ENCODE measurements at regions not wholly inside any gene's neighbourhood (a gene's known extent, or its start where the extent isn't known, plus 50 kb on each side); places are given as distances from the start of the nearest gene placed in this dataset.

DNA sequence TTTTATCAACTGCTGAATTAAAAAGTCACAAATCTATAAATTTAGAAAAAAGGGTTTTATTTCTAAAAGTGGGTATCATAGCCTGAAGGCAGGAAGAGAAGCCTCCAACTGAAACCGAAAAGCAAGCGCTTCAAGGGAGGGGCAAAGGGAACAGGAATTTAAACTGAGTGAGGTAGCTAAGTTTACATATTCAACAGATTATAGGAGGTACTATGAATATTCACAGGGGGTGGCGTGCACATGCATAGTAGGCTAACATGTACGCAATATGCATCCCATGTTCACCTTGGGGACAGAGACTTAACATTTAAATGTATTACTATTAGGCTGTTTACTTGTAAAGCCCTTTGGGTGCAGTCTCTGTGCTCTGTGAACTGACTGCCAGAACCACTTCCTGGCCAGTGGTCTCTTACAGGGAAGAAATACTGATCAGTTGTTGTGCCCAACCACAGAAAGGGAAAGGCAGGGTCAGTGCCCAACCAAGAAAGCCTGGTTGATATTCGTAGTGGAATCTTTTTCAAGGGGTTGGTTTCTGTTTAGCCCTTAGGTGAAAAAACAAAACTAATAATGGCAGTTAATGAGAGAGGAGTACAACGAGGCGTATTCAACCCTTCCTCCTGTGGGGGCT lies 168.7 kb upstream of the GALNTL6 start:
- H3K4me1 Mint-ChIP-seq: peaks cover 2% of the 10 kb centered on the region
- 87 to 92% methylated on average over 4 to 7 of the region's 7 CpGs for WGBS, 2 experiments (ENCODE audit: insufficient coverage in 1 of 2, insufficient read length in 1 of 2)
- H3K27me3 ChIP-seq (ENCODE audit: control insufficient read depth, insufficient read depth, low read length, poor library complexity, severe bottlenecking): no peaks in the 10 kb centered on the region
- H3K36me3 ChIP-seq (ENCODE audit: control insufficient read depth, insufficient read depth, low read length): no peaks in the 10 kb centered on the region
- H3K4me3 Mint-ChIP-seq: no peak overlapping the region
- H3K27ac ChIP-seq (ENCODE audit: low read depth, low read length): no peak overlapping the region
- H3K27ac Mint-ChIP-seq: no peak overlapping the region
- no peaks in the 10 kb centered on the region for H3K9me3 Mint-ChIP-seq
- TF ChIP-seq, protein P1, sequence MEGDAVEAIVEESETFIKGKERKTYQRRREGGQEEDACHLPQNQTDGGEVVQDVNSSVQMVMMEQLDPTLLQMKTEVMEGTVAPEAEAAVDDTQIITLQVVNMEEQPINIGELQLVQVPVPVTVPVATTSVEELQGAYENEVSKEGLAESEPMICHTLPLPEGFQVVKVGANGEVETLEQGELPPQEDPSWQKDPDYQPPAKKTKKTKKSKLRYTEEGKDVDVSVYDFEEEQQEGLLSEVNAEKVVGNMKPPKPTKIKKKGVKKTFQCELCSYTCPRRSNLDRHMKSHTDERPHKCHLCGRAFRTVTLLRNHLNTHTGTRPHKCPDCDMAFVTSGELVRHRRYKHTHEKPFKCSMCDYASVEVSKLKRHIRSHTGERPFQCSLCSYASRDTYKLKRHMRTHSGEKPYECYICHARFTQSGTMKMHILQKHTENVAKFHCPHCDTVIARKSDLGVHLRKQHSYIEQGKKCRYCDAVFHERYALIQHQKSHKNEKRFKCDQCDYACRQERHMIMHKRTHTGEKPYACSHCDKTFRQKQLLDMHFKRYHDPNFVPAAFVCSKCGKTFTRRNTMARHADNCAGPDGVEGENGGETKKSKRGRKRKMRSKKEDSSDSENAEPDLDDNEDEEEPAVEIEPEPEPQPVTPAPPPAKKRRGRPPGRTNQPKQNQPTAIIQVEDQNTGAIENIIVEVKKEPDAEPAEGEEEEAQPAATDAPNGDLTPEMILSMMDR (conservative IDR thresholded peaks at IDR 0.05): no peak
- H3K9ac ChIP-seq (ENCODE audit: extremely low read depth, low read length, poor library complexity, severe bottlenecking): no peak overlapping the region
- no peaks in the 10 kb centered on the region for H3K36me3 Mint-ChIP-seq (ENCODE audit: low read depth)
- H3K9me3 ChIP-seq (ENCODE audit: control insufficient read depth, low read length): no peaks in the 10 kb centered on the region
- no peak overlapping the region for H3K4me3 ChIP-seq (ENCODE audit: low read length)
- H3K27me3 Mint-ChIP-seq (ENCODE audit: insufficient read depth): no peaks in the 10 kb centered on the region
- H3K4me1 ChIP-seq (ENCODE audit: control insufficient read depth, insufficient read depth, low read length): no peaks in the 10 kb centered on the region
- no peak for DNase-seq

- H3K27ac ChIP-seq (ENCODE audit: low read depth, low read length): no peak overlapping the region
- no peaks in the 10 kb centered on the region for H3K4me1 ChIP-seq (ENCODE audit: control insufficient read depth, insufficient read depth, low read length)
- no peaks in the 10 kb centered on the region for H3K27me3 Mint-ChIP-seq (ENCODE audit: insufficient read depth)
- no peaks in the 10 kb centered on the region for H3K36me3 ChIP-seq (ENCODE audit: control insufficient read depth, insufficient read depth, low read length)
- no peak overlapping the region for H3K27ac Mint-ChIP-seq
- TF ChIP-seq, protein P1 (conservative IDR thresholded peaks at IDR 0.05): no peak
- H3K4me3 Mint-ChIP-seq: no peak overlapping the region
- DNase-seq: no peak
- 88 to 95% methylated on average over 4 to 5 of the region's 5 CpGs for WGBS, 2 experiments (ENCODE audit: insufficient coverage in 1 of 2, insufficient read length in 1 of 2)
- no peaks in the 10 kb centered on the region for H3K27me3 ChIP-seq (ENCODE audit: control insufficient read depth, insufficient read depth, low read length, poor library complexity, severe bottlenecking)
- H3K9me3 ChIP-seq (ENCODE audit: control insufficient read depth, low read length): no peaks in the 10 kb centered on the region
- H3K4me1 Mint-ChIP-seq: peaks cover 2% of the 10 kb centered on the region
- no peaks in the 10 kb centered on the region for H3K9me3 Mint-ChIP-seq
- no peak overlapping the region for H3K4me3 ChIP-seq (ENCODE audit: low read length)
- H3K36me3 Mint-ChIP-seq (ENCODE audit: low read depth): no peaks in the 10 kb centered on the region
- H3K9ac ChIP-seq (ENCODE audit: extremely low read depth, low read length, poor library complexity, severe bottlenecking): no peak overlapping the region
Observed at GRCh38 chr4:171639540-171639939, 173.7 kb upstream of the GALNTL6 start.

DNA sequence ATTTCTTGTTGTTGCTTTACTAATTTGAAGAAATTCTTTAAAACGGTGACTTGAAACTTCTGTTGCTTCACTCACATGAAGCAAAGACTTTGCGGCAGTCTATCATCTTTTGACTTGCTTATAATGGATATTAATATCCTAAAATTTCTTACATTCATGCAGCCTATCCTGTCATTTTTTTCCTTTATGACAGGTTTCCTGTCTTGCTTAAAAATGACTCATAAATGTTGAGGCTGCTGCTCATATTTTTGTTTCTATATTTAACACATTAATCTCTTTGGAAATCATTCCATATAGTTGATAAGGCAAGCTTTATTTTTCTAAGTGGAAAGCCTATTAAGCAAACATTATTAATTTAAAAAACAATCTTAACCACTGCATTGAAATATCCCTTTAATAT lies 176.6 kb upstream of the GALNTL6 start:
- H3K4me3 Mint-ChIP-seq: no peak overlapping the region

More for the DNA sequence above, 176.6 kb upstream of the GALNTL6 start:
- Histone ChIP-seq H3K9me3 (ENCODE audit: control insufficient read depth, low read length) (no peaks in the 10 kb centered on the region), H3K27ac (ENCODE audit: low read depth, low read length) (no peak overlapping the region), H3K4me1 (ENCODE audit: control insufficient read depth, insufficient read depth, low read length) (no peaks in the 10 kb centered on the region), H3K9ac (ENCODE audit: extremely low read depth, low read length, poor library complexity, severe bottlenecking) (no peak overlapping the region), H3K36me3 (ENCODE audit: control insufficient read depth, insufficient read depth, low read length) (no peaks in the 10 kb centered on the region), H3K27me3 (ENCODE audit: control insufficient read depth, insufficient read depth, low read length, poor library complexity, severe bottlenecking) (no peaks in the 10 kb centered on the region), H3K4me3 (ENCODE audit: low read length) (no peak overlapping the region)
- H3K36me3 Mint-ChIP-seq (ENCODE audit: low read depth): no peaks in the 10 kb centered on the region
- no peak for DNase-seq
- 97% methylated on average over 2 of the region's 2 CpGs; no CpG with 5 or more reads in 1 of the 2 experiments for WGBS, 2 experiments (ENCODE audit: insufficient coverage in 1 of 2, insufficient read length in 1 of 2)
- no peaks in the 10 kb centered on the region for H3K27me3 Mint-ChIP-seq (ENCODE audit: insufficient read depth)
- no peaks in the 10 kb centered on the region for H3K4me1 Mint-ChIP-seq
- H3K9me3 Mint-ChIP-seq: no peaks in the 10 kb centered on the region
- no peak overlapping the region for H3K27ac Mint-ChIP-seq
- TF ChIP-seq, protein P1 (conservative IDR thresholded peaks at IDR 0.05): no peak
